GM23338 (cell line): ENCODE measurements at regions not wholly inside any gene's neighbourhood (a gene's known extent, or its start where the extent isn't known, plus 50 kb on each side); places are given as distances from the start of the nearest gene placed in this dataset.

Experiments
- ATAC-seq: fragments of 200-7000 bp; cut with Tn5 transposase; 3 replicates; pipeline ENCODE4 v1.9.1; 2020
- DNase-seq: peaks from one replicate; pipeline ENCODE4 v3.0.0-alpha.2; 2015; ENCODE audit warnings: low spot score
- H2AFZ ChIP-seq: fragments of 200-600 bp; sonication (generic); 2 replicates; pipeline ENCODE4 v1.8.0; 2016; ENCODE audit warnings: antibody characterized with exemption, mild to moderate bottlenecking, moderate library complexity
- H3F3A ChIP-seq: fragments of 200-600 bp; sonication (generic); replicated peaks from 2 replicates; pipeline ENCODE4 v1.8.0; 2017; ENCODE audit warnings: antibody characterized with exemption, mixed run types, low read depth
- H3K27ac ChIP-seq: fragments of 200-600 bp; sonication (generic); 2 replicates; pipeline ENCODE4 v1.6.1; 2016; ENCODE audit warnings: low read depth
- H3K27me3 ChIP-seq: fragments of 200-600 bp; sonication (generic); 2 replicates; pipeline ENCODE4 v1.8.0; 2016; ENCODE audit warnings: mild to moderate bottlenecking, mixed run types, moderate library complexity; ENCODE audit not compliant: insufficient read depth
- H3K36me3 ChIP-seq: fragments of 200-600 bp; sonication (generic); 2 replicates; pipeline ENCODE4 v1.8.0; 2016; ENCODE audit warnings: mild to moderate bottlenecking; ENCODE audit not compliant: insufficient read depth
- H3K4me1 ChIP-seq: fragments of 200-600 bp; sonication (generic); 2 replicates; pipeline ENCODE4 v1.8.0; 2016; ENCODE audit warnings: mild to moderate bottlenecking, moderate library complexity; ENCODE audit not compliant: insufficient read depth
- H3K4me2 ChIP-seq: fragments of 200-600 bp; sonication (generic); 2 replicates; pipeline ENCODE4 v1.7.1; 2017; ENCODE audit warnings: mixed run types
- H3K4me3 ChIP-seq: fragments of 200-600 bp; sonication (generic); 2 replicates; pipeline ENCODE4 v1.6.1; 2016; ENCODE audit warnings: mixed run types
- H3K79me2 ChIP-seq: fragments of 200-600 bp; sonication (generic); replicated peaks from 2 replicates; pipeline ENCODE4 v1.8.0; 2017; ENCODE audit warnings: mild to moderate bottlenecking; ENCODE audit not compliant: insufficient read depth
- H3K9me2 ChIP-seq: fragments of 200-600 bp; sonication (generic); 2 replicates; pipeline ENCODE4 v1.8.0; 2017; ENCODE audit not compliant: insufficient read depth
- H4K20me1 ChIP-seq: fragments of 200-600 bp; sonication (generic); replicated peaks from 2 replicates; pipeline ENCODE4 v1.8.0; 2017; ENCODE audit warnings: mild to moderate bottlenecking; ENCODE audit not compliant: insufficient read depth
- H3K27ac Mint-ChIP-seq: 2 replicates; pipeline ENCODE4 v1.8.0; 2020; ENCODE audit warnings: inconsistent platforms, mild to moderate bottlenecking, moderate library complexity, mixed read lengths
- H3K27me3 Mint-ChIP-seq: 3 replicates; pipeline ENCODE4 v1.8.0; 2022; ENCODE audit warnings: low read depth, mild to moderate bottlenecking, moderate library complexity, mixed read lengths, inconsistent platforms; ENCODE audit not compliant: insufficient read depth, poor library complexity
- H3K36me3 Mint-ChIP-seq: 3 replicates; pipeline ENCODE4 v1.8.0; 2021; ENCODE audit warnings: low read depth, mild to moderate bottlenecking, inconsistent platforms, moderate library complexity, mixed read lengths
- H3K4me1 Mint-ChIP-seq: 3 replicates; pipeline ENCODE4 v1.8.0; 2020; ENCODE audit warnings: mild to moderate bottlenecking, inconsistent platforms, mixed read lengths
- H3K4me3 Mint-ChIP-seq: 3 replicates; pipeline ENCODE4 v1.8.0; 2021; ENCODE audit warnings: moderate library complexity, mild to moderate bottlenecking, inconsistent platforms, mixed read lengths
- H3K9me3 Mint-ChIP-seq: 3 replicates; pipeline ENCODE4 v1.8.0; 2020; ENCODE audit warnings: moderate library complexity, mild to moderate bottlenecking, inconsistent platforms, mixed read lengths
- CREB1 ChIP-seq: fragments of 250-450 bp; sonication (Bioruptor Pico); IDR thresholded peaks from 2 replicates; pipeline ENCODE4 v1.5.0; 2020; ENCODE audit warnings: low read depth, mild to moderate bottlenecking, moderate library complexity
- EZH2 ChIP-seq: fragments of 200-600 bp; sonication (generic); IDR thresholded peaks from one replicate; pipeline ENCODE4 v1.8.0; 2017; ENCODE audit warnings: antibody characterized with exemption, mild to moderate bottlenecking, low read depth; ENCODE audit not compliant: unreplicated experiment
- EZH2phosphoT487 ChIP-seq: fragments of 200-600 bp; sonication (generic); IDR thresholded peaks from one replicate; pipeline ENCODE4 v1.8.1; 2018; ENCODE audit warnings: antibody characterized with exemption; ENCODE audit not compliant: unreplicated experiment
- JUNB ChIP-seq: IDR thresholded peaks from one replicate; pipeline ENCODE4 v1.6.1; 2016; ENCODE audit warnings: antibody characterized with exemption; ENCODE audit not compliant: unreplicated experiment
- NANOG ChIP-seq: IDR thresholded peaks from 2 replicates; pipeline ENCODE4 v1.6.1; 2016; ENCODE audit warnings: antibody characterized with exemption, borderline replicate concordance
- POLR2AphosphoS5 ChIP-seq: IDR thresholded peaks from 2 replicates; pipeline ENCODE4 v1.6.1; 2016; ENCODE audit warnings: antibody characterized with exemption, low read depth
- STAT1 ChIP-seq: IDR thresholded peaks from one replicate; pipeline ENCODE4 v1.6.1; 2016; ENCODE audit warnings: antibody characterized with exemption; ENCODE audit not compliant: unreplicated experiment
- ZNF114 ChIP-seq: fragments of 250-450 bp; sonication (Bioruptor Pico); IDR thresholded peaks from 2 replicates; pipeline ENCODE4 v1.5.0; 2020; ENCODE audit warnings: mild to moderate bottlenecking, moderate library complexity
- ZNF331 ChIP-seq: fragments of 250-450 bp; sonication (Bioruptor Pico); IDR thresholded peaks from 2 replicates; pipeline ENCODE4 v1.5.0; 2020; ENCODE audit warnings: low read depth, mild to moderate bottlenecking, moderate library complexity
- TF ChIP-seq, protein P1 (sequence below): IDR thresholded peaks from 2 replicates; pipeline ENCODE4 v1.6.1; 2016; ENCODE audit warnings: antibody characterized with exemption
- TF ChIP-seq, protein P2 (sequence below): IDR thresholded peaks from one replicate; pipeline ENCODE4 v1.6.1; 2018; ENCODE audit warnings: antibody characterized with exemption; ENCODE audit not compliant: unreplicated experiment
- TF ChIP-seq, protein P3 (sequence below), 2 experiments: fragments of 200-600 bp in 1 of 2; sonication (generic) in 1 of 2; conservative IDR thresholded peaks; 2 replicates each; pipeline versions ENCODE4 v1.5.1 to v1.6.1; 2016 to 2017; ENCODE audit warnings: antibody characterized with exemption in 2 of 2, low read depth in 2 of 2, mild to moderate bottlenecking in 2 of 2, moderate library complexity in 1 of 2
- TF ChIP-seq, protein P4 (sequence below): fragments of 250-450 bp; sonication (Bioruptor Pico); IDR thresholded peaks from 2 replicates; pipeline ENCODE4 v1.5.0; 2020; ENCODE audit warnings: mild to moderate bottlenecking, moderate library complexity

DNA sequence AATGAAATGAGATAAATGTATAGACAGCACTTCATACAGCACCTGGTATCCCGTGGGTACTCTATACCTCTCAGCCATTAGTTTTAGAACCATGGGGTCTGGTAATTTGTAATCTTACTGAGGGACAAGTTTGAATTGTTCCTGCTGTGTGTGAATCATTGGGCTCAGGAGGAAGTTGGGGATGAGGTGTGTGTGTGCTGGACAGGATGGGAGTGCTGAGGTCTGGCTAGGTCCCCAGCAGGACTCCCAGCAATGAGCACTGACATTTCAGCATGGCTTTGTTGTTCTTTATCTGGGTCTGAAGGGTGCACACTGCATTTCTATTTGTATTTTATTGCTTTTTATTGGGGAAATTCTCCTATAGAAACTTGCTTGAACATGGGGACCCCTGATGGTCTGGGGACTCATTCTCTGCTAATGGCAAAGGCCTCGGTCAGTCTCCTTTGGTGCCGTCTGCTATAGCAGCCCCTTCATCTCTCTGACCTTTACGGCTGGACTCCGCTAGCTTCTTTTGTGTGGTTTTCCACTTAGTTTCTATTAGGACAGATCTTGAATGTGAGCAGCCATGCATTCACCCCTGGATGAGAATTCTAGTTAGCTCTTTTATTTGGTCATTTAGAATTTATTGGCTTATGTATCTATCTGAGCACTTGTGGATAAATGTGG is 98.1 kb downstream of the SREK1 start:
- Histone ChIP-seq H3K9me2 (peaks cover 5% of the 10 kb centered on the region; the same call in 1 of the 2 replicates), H3K4me2 (no peak overlapping the region), H3K79me2 (no peaks in the 10 kb centered on the region), H3F3A (no peaks in the 10 kb centered on the region), H3K36me3 (no peaks in the 10 kb centered on the region), H3K4me3 (no peak overlapping the region), H2AFZ (no peak overlapping the region), H3K27ac (no peak overlapping the region), H3K27me3 (no peaks in the 10 kb centered on the region), H4K20me1 (no peaks in the 10 kb centered on the region), H3K4me1 (no peaks in the 10 kb centered on the region)
- H3K36me3 Mint-ChIP-seq: no peaks in the 10 kb centered on the region
- TF ChIP-seq, protein P1, sequence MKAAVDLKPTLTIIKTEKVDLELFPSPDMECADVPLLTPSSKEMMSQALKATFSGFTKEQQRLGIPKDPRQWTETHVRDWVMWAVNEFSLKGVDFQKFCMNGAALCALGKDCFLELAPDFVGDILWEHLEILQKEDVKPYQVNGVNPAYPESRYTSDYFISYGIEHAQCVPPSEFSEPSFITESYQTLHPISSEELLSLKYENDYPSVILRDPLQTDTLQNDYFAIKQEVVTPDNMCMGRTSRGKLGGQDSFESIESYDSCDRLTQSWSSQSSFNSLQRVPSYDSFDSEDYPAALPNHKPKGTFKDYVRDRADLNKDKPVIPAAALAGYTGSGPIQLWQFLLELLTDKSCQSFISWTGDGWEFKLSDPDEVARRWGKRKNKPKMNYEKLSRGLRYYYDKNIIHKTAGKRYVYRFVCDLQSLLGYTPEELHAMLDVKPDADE: no peak
- TF ChIP-seq, protein P2, sequence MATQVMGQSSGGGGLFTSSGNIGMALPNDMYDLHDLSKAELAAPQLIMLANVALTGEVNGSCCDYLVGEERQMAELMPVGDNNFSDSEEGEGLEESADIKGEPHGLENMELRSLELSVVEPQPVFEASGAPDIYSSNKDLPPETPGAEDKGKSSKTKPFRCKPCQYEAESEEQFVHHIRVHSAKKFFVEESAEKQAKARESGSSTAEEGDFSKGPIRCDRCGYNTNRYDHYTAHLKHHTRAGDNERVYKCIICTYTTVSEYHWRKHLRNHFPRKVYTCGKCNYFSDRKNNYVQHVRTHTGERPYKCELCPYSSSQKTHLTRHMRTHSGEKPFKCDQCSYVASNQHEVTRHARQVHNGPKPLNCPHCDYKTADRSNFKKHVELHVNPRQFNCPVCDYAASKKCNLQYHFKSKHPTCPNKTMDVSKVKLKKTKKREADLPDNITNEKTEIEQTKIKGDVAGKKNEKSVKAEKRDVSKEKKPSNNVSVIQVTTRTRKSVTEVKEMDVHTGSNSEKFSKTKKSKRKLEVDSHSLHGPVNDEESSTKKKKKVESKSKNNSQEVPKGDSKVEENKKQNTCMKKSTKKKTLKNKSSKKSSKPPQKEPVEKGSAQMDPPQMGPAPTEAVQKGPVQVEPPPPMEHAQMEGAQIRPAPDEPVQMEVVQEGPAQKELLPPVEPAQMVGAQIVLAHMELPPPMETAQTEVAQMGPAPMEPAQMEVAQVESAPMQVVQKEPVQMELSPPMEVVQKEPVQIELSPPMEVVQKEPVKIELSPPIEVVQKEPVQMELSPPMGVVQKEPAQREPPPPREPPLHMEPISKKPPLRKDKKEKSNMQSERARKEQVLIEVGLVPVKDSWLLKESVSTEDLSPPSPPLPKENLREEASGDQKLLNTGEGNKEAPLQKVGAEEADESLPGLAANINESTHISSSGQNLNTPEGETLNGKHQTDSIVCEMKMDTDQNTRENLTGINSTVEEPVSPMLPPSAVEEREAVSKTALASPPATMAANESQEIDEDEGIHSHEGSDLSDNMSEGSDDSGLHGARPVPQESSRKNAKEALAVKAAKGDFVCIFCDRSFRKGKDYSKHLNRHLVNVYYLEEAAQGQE: no peak
- TF ChIP-seq EZH2phosphoT487 (no peak), ZNF114 (CRISPR knock-in tag) (no peak), JUNB (no peak), POLR2AphosphoS5 (no peak), EZH2 (no peak), STAT1 (no peak), ZNF331 (CRISPR knock-in tag) (no peak), NANOG (no peak), CREB1 (CRISPR knock-in tag) (no peak)
- TF ChIP-seq, protein P3, sequence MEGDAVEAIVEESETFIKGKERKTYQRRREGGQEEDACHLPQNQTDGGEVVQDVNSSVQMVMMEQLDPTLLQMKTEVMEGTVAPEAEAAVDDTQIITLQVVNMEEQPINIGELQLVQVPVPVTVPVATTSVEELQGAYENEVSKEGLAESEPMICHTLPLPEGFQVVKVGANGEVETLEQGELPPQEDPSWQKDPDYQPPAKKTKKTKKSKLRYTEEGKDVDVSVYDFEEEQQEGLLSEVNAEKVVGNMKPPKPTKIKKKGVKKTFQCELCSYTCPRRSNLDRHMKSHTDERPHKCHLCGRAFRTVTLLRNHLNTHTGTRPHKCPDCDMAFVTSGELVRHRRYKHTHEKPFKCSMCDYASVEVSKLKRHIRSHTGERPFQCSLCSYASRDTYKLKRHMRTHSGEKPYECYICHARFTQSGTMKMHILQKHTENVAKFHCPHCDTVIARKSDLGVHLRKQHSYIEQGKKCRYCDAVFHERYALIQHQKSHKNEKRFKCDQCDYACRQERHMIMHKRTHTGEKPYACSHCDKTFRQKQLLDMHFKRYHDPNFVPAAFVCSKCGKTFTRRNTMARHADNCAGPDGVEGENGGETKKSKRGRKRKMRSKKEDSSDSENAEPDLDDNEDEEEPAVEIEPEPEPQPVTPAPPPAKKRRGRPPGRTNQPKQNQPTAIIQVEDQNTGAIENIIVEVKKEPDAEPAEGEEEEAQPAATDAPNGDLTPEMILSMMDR (conservative IDR thresholded peaks at IDR 0.05; ENCODE audit: low read depth in 2 of 2): no peak
- TF ChIP-seq, protein P4, sequence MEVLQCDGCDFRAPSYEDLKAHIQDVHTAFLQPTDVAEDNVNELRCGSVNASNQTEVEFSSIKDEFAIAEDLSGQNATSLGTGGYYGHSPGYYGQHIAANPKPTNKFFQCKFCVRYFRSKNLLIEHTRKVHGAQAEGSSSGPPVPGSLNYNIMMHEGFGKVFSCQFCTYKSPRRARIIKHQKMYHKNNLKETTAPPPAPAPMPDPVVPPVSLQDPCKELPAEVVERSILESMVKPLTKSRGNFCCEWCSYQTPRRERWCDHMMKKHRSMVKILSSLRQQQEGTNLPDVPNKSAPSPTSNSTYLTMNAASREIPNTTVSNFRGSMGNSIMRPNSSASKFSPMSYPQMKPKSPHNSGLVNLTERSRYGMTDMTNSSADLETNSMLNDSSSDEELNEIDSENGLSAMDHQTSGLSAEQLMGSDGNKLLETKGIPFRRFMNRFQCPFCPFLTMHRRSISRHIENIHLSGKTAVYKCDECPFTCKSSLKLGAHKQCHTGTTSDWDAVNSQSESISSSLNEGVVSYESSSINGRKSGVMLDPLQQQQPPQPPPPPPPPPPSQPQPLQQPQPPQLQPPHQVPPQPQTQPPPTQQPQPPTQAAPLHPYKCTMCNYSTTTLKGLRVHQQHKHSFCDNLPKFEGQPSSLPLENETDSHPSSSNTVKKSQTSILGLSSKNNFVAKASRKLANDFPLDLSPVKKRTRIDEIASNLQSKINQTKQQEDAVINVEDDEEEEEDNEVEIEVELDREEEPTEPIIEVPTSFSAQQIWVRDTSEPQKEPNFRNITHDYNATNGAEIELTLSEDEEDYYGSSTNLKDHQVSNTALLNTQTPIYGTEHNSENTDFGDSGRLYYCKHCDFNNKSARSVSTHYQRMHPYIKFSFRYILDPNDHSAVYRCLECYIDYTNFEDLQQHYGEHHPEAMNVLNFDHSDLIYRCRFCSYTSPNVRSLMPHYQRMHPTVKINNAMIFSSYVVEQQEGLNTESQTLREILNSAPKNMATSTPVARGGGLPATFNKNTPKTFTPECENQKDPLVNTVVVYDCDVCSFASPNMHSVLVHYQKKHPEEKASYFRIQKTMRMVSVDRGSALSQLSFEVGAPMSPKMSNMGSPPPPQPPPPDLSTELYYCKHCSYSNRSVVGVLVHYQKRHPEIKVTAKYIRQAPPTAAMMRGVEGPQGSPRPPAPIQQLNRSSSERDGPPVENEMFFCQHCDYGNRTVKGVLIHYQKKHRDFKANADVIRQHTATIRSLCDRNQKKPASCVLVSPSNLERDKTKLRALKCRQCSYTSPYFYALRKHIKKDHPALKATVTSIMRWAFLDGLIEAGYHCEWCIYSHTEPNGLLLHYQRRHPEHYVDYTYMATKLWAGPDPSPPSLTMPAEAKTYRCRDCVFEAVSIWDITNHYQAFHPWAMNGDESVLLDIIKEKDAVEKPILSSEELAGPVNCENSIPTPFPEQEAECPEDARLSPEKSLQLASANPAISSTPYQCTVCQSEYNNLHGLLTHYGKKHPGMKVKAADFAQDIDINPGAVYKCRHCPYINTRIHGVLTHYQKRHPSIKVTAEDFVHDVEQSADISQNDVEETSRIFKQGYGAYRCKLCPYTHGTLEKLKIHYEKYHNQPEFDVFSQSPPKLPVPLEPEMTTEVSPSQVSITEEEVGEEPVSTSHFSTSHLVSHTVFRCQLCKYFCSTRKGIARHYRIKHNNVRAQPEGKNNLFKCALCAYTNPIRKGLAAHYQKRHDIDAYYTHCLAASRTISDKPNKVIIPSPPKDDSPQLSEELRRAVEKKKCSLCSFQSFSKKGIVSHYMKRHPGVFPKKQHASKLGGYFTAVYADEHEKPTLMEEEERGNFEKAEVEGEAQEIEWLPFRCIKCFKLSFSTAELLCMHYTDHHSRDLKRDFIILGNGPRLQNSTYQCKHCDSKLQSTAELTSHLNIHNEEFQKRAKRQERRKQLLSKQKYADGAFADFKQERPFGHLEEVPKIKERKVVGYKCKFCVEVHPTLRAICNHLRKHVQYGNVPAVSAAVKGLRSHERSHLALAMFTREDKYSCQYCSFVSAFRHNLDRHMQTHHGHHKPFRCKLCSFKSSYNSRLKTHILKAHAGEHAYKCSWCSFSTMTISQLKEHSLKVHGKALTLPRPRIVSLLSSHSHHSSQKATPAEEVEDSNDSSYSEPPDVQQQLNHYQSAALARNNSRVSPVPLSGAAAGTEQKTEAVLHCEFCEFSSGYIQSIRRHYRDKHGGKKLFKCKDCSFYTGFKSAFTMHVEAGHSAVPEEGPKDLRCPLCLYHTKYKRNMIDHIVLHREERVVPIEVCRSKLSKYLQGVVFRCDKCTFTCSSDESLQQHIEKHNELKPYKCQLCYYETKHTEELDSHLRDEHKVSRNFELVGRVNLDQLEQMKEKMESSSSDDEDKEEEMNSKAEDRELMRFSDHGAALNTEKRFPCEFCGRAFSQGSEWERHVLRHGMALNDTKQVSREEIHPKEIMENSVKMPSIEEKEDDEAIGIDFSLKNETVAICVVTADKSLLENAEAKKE (CRISPR knock-in tag): no peak
- no peak for DNase-seq
- H3K4me3 Mint-ChIP-seq: no peak overlapping the region
- H3K27me3 Mint-ChIP-seq: peaks cover 2% of the 10 kb centered on the region
- no peaks in the 10 kb centered on the region for H3K4me1 Mint-ChIP-seq
- H3K27ac Mint-ChIP-seq: no peak overlapping the region
- no peak for ATAC-seq
- H3K9me3 Mint-ChIP-seq: no peaks in the 10 kb centered on the region
